ENCODE measurements at regions not wholly inside any gene's neighbourhood (a gene's known extent, or its start where the extent isn't known, plus 50 kb on each side); places are given as distances from the start of the nearest gene placed in this dataset.
"Not testable (repeated sequence)": the region's sequence is repeated elsewhere in the genome, so short reads cannot be mapped to it uniquely, and the experiment has no call there.

DNA sequence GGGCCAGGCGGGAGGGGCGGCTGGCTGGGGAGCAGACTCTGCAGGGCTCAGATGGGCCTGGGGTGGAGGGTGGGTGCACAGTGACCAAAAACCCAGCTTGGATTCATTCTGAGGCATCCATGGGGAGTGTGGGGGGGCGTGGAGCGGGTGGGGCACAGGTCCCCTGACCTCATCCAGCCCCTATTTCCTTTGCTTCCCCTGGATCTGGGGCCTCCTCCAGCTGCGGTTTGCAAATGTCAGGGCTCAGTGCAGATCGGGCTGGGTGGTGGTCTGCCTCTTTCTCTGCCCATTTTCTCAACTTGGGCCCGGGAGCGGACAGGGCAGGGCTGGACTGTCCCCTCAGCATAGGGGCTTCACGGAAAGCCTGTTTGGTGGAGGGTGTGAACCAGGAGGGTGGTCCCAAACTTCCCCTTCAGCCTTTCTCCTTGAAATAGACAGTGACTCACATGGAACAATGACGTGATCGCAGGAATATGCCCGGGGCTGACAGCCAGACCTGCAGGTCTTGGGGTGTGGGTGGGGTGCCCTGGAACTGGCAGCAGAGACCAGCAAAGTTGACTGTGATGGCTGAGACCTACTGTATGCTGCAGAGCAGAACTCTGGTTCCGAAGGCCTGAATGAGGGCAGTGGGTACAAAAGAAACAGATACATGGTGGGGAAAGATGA lies 72.9 kb upstream of the PODXL start:
- intact Hi-C loops (cut with DNase I), result loop anchor here in 2 of 4 donors (5.0 to 10.0 kb wide), 2 partner anchors 75 to 77 kb away; partner anchors contain the start of gene PODXL (in 1 of the 2)
- H3K4me1 ChIP-seq (ENCODE audit: control insufficient read depth, insufficient read depth, low read length), result peaks cover 24% of the 10 kb centered on the region

GRCh38 chr7:131628634-131629033 lies 72.2 kb upstream of the PODXL start:
- H3K4me3 ChIP-seq (ENCODE audit: low read length), result no peak overlapping the region
- H3K27me3 ChIP-seq (ENCODE audit: control insufficient read depth, insufficient read depth), result no peaks in the 10 kb centered on the region
- ATAC-seq (peak in 1 of 2 donors; percentile 64), DNase-seq (peak in 1 of 3 donors; percentile 81)
- intact Hi-C loops (cut with DNase I), result loop anchor here in 2 of 4 donors (5.0 to 10.0 kb wide), 2 partner anchors 74 to 76 kb away; partner anchors contain the start of gene PODXL (in 1 of the 2)
- H3K9me3 ChIP-seq (ENCODE audit: control insufficient read depth, low read length), result no peaks in the 10 kb centered on the region
- H3K4me1 ChIP-seq (ENCODE audit: control insufficient read depth, insufficient read depth, low read length), result peaks cover 24% of the 10 kb centered on the region
- WGBS, result 63% methylated on average over 8 of the region's 8 CpGs
- H3K27ac ChIP-seq (ENCODE audit: low read length), result no peak overlapping the region

More for the DNA sequence above, 72.9 kb upstream of the PODXL start:
- peak; percentile 12 to 72 for ATAC-seq
- peak in 2 of 3 donors; percentile 62 to 81 for DNase-seq
- Histone ChIP-seq H3K27me3 (ENCODE audit: control insufficient read depth, insufficient read depth) (no peaks in the 10 kb centered on the region), H3K9me3 (ENCODE audit: control insufficient read depth, low read length) (no peaks in the 10 kb centered on the region), H3K27ac (ENCODE audit: low read length) (no peak overlapping the region), H3K4me3 (ENCODE audit: low read length) (no peak overlapping the region)
- WGBS, result 62% methylated on average over 13 of the region's 13 CpGs

GRCh38 chr7:131627735-131628190 lies 71.3 kb upstream of the PODXL start:
- no peak overlapping the region for H3K27ac ChIP-seq (ENCODE audit: low read length)
- 61% methylated on average over 6 of the region's 6 CpGs for WGBS
- peaks cover 24% of the 10 kb centered on the region for H3K4me1 ChIP-seq (ENCODE audit: control insufficient read depth, insufficient read depth, low read length)
- H3K9me3 ChIP-seq (ENCODE audit: control insufficient read depth, low read length), result no peaks in the 10 kb centered on the region
- H3K4me3 ChIP-seq (ENCODE audit: low read length), result no peak overlapping the region
- ATAC-seq (no peak), DNase-seq (peak in 1 of 3 donors; percentile 67)
- no peaks in the 10 kb centered on the region for H3K27me3 ChIP-seq (ENCODE audit: control insufficient read depth, insufficient read depth)
- intact Hi-C loops (cut with DNase I), result loop anchor here in 2 of 4 donors (5.0 to 10.0 kb wide), 2 partner anchors 73 to 75 kb away; partner anchors contain the start of gene PODXL (in 1 of the 2)

GRCh38 chr7:131626643-131627042 lies 70.2 kb upstream of the PODXL start:
- no peak overlapping the region for H3K4me3 ChIP-seq (ENCODE audit: low read length)
- 80% methylated on average over 6 of the region's 6 CpGs for WGBS
- intact Hi-C loops (cut with DNase I), result loop anchor here in 2 of 4 donors (5.0 to 10.0 kb wide), 2 partner anchors 72 to 74 kb away; partner anchors contain the start of gene PODXL (in 1 of the 2)
- H3K9me3 ChIP-seq (ENCODE audit: control insufficient read depth, low read length), result no peaks in the 10 kb centered on the region
- no peak for DNase-seq
- H3K4me1 ChIP-seq (ENCODE audit: control insufficient read depth, insufficient read depth, low read length), result peaks cover 25% of the 10 kb centered on the region
- H3K27me3 ChIP-seq (ENCODE audit: control insufficient read depth, insufficient read depth), result no peaks in the 10 kb centered on the region
- ATAC-seq, result no peak
- no peak overlapping the region for H3K27ac ChIP-seq (ENCODE audit: low read length)

- ATAC-seq, result peak; percentile 6 to 68
- intact Hi-C loops (cut with DNase I), result loop anchor here in 2 of 4 donors (5.0 to 10.0 kb wide), 2 partner anchors 71 to 74 kb away; partner anchors contain the start of gene PODXL (in 1 of the 2)
Measured at GRCh38 chr7:131625817-131626372, 69.5 kb upstream of the PODXL start.

DNA sequence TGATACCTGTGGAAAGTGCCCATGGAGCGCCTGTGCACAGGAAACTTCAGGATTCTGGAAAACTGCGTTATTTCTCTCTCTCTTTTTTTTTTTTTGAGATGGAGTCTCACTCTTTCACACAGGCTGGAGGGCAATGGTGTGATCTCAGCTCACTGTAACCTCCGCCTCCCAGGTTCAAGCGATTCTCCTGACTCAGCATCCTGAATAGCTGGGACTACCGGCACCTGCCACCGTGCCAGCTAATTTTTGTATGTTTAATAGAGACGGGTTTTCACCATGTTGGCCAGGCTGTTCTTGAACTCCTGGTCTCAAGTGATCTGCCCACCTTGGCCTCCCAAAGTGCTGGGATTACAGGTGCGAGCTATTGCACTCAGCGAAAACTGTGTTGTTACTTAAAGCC lies 68.9 kb upstream of the PODXL start:
- 85% methylated on average over 9 of the region's 9 CpGs for WGBS
- H3K9me3 ChIP-seq (ENCODE audit: control insufficient read depth, low read length); H3K4me3 ChIP-seq (ENCODE audit: low read length); DNase-seq; ATAC-seq; H3K27me3 ChIP-seq (ENCODE audit: control insufficient read depth, insufficient read depth): not testable (repeated sequence)
- Histone ChIP-seq H3K27ac (ENCODE audit: low read length) (peak overlapping the region; percentile 53), H3K4me1 (ENCODE audit: control insufficient read depth, insufficient read depth, low read length) (peaks cover 27% of the 10 kb centered on the region)
- intact Hi-C loops (cut with DNase I), result loop anchor here in 2 of 4 donors (5.0 to 10.0 kb wide), 2 partner anchors 71 to 73 kb away; partner anchors contain the start of gene PODXL (in 1 of the 2)

More at GRCh38 chr7:131625817-131626372, 69.5 kb upstream of the PODXL start:
- Histone ChIP-seq H3K27ac (ENCODE audit: low read length) (peak overlapping the region; percentile 53), H3K9me3 (ENCODE audit: control insufficient read depth, low read length) (no peaks in the 10 kb centered on the region), H3K27me3 (ENCODE audit: control insufficient read depth, insufficient read depth) (no peaks in the 10 kb centered on the region), H3K4me1 (ENCODE audit: control insufficient read depth, insufficient read depth, low read length) (peaks cover 27% of the 10 kb centered on the region), H3K4me3 (ENCODE audit: low read length) (no peak overlapping the region)
- peak; percentile 75 to 84 (median 78) for DNase-seq
- 40% methylated on average over 12 of the region's 12 CpGs for WGBS

DNA sequence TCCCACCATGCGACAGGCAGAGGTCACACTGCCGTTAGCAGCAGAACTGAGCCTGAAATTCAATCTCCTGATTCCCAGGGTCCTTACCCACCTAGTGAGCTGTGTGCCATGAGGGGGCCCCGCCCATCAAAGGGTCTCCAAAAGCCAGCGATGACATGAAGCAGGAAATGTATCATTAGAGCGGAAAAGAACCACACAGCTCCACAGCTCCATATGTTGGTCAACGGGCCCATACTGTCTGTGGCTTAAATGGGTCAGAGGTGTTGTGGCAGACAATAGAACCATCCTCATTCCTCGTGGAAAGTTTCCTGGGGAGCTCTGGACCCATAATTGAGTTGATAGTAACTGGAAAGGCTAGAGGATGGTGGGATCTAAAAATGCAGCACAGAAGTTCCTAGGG lies 68.1 kb upstream of the PODXL start:
- Histone ChIP-seq H3K27me3 (ENCODE audit: control insufficient read depth, insufficient read depth) (no peaks in the 10 kb centered on the region), H3K4me1 (ENCODE audit: control insufficient read depth, insufficient read depth, low read length) (peaks cover 24% of the 10 kb centered on the region), H3K9me3 (ENCODE audit: control insufficient read depth, low read length) (no peaks in the 10 kb centered on the region), H3K4me3 (ENCODE audit: low read length) (no peak overlapping the region), H3K27ac (ENCODE audit: low read length) (no peak overlapping the region)
- intact Hi-C loops (cut with DNase I), result loop anchor here in 1 of 4 donors (10.0 kb wide), 1 partner anchor 70 kb away; the partner anchor contains the start of gene PODXL
- DNase-seq, result no peak
- WGBS, result 85% methylated on average over 7 of the region's 7 CpGs
- no peak for ATAC-seq

DNA sequence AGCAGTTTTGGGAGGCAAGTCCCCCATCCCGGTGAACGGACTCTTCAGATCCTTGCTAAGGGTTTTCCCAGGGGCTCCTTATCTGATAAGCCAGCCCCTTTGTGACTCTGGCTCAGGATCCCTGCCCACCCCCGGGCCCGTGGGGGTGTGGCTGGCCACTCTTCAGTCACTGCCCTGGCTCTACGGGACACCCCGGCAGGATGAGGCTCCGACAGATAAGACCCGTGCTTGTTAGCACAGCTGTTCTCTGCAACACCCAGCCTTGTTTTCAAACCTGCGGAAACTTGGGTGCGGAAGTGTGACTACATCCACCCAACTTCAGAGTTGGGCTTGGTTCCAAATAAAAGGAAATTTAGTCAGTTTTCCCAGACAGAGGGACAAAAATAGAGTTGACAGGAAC lies 66.7 kb upstream of the PODXL start:
- ATAC-seq (peak; percentile 80 to 90), DNase-seq (peak; percentile 82 to 89 (median 86))
- H3K4me1 ChIP-seq (ENCODE audit: control insufficient read depth, insufficient read depth, low read length), result peaks cover 23% of the 10 kb centered on the region
- intact Hi-C loops (cut with DNase I), result loop anchor here in 1 of 4 donors (10.0 kb wide), 1 partner anchor 68 kb away; the partner anchor contains the start of gene PODXL
- H3K27me3 ChIP-seq (ENCODE audit: control insufficient read depth, insufficient read depth), result no peaks in the 10 kb centered on the region
- H3K4me3 ChIP-seq (ENCODE audit: low read length), result no peak overlapping the region
- peak overlapping the region; percentile 51 for H3K27ac ChIP-seq (ENCODE audit: low read length)
- no peaks in the 10 kb centered on the region for H3K9me3 ChIP-seq (ENCODE audit: control insufficient read depth, low read length)
- WGBS, result 13% methylated on average over 10 of the region's 10 CpGs

DNA sequence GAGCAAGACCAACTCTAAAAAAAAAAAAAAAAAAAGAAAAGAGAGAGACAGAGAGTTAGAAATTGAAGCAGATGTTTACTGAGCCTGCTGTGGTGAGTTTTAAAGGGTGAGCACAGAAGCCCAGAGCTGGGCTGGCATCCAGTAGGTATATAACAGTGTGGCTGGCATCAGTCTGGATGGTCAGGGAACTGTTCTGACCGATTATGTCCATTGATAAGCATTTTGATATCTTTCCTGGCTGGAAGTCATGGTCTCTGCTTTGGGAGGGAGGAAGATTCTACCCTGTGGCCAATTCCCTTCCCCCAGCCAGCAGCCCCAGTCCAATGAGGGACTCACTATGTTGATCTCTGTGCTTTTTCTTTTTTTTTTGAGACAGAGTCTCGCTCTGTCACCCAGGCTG lies 65.2 kb upstream of the PODXL start:
- peaks cover 21% of the 10 kb centered on the region for H3K4me1 ChIP-seq (ENCODE audit: control insufficient read depth, insufficient read depth, low read length)
- H3K9me3 ChIP-seq (ENCODE audit: control insufficient read depth, low read length), result no peaks in the 10 kb centered on the region
- DNase-seq (no peak), ATAC-seq (peak in 1 of 2 donors; percentile 27)
- H3K27me3 ChIP-seq (ENCODE audit: control insufficient read depth, insufficient read depth), result no peaks in the 10 kb centered on the region
- H3K27ac ChIP-seq (ENCODE audit: low read length), result peak overlapping the region; percentile 23
- 33% methylated on average over 2 of the region's 2 CpGs for WGBS
- H3K4me3 ChIP-seq (ENCODE audit: low read length), result no peak overlapping the region
- intact Hi-C loops (cut with DNase I), result loop anchor here in 1 of 4 donors (10.0 kb wide), 1 partner anchor 67 kb away; the partner anchor contains the start of gene PODXL

DNA sequence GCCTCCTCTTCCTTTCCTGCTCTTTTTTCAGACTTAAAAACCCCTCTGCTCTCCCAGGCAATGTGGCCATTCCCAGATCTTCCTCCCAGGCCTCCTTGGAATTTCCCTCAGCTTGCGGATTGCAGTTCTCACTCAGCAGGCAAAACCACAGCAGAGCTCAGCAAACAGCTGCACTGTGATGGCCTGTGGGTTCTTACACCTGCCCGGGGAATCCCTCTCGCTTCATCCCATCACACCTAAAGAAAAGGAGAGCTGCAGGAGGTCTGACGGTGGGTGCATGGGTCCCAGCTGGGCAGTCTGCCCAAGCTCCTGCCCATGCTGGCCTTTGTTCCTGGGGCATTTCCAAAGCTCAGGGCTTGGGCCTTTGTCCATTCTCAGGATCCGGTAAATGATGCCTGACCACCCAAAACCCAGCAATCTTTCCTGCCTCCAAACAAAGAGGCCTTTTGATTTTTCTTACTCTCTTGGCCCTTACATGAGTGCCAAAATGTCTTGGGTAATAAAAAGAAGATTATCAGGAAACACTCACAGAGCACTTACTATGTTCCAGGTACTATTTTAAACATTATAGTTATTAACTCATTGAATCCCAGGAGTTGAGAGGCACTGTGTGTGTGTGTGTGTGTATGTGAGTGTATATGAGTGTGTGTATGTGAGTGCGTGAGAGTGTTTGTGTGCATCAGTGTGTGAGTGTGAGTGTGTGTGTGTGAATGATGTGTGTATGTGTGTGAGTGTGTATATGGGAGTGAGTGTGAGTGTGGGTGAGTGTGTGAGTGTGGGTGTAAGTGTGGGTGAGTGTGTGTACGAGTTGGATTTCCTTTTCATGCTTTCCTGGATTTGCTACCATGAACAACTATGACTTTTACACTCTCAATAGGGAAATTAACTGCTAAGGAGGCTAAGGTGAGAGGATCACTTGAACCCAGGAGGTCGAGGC lies 64.5 kb upstream of the PODXL start:
- no peak for ATAC-seq
- H3K9me3 ChIP-seq (ENCODE audit: control insufficient read depth, low read length), result no peaks in the 10 kb centered on the region
- H3K27ac ChIP-seq (ENCODE audit: low read length), result peak overlapping the region; percentile 37
- WGBS, result 58% methylated on average over 8 of the region's 8 CpGs
- H3K4me3 ChIP-seq (ENCODE audit: low read length), result no peak overlapping the region
- H3K4me1 ChIP-seq (ENCODE audit: control insufficient read depth, insufficient read depth, low read length), result peaks cover 18% of the 10 kb centered on the region
- intact Hi-C loops (cut with DNase I), result loop anchor here in 1 of 4 donors (10.0 kb wide), 1 partner anchor 66 kb away; the partner anchor contains the start of gene PODXL
- no peaks in the 10 kb centered on the region for H3K27me3 ChIP-seq (ENCODE audit: control insufficient read depth, insufficient read depth)
- DNase-seq, result no peak

Data from right cardiac atrium (tissue), 5 donors.